Epithelial cell of esophagus (primary cell): ENCODE measurements at regions not wholly inside any gene's neighbourhood (a gene's known extent, or its start where the extent isn't known, plus 50 kb on each side); places are given as distances from the start of the nearest gene placed in this dataset.

Experiments used
- DNase-seq: peaks from one replicate; pipeline ENCODE4 v3.0.0; 2010; ENCODE audit warnings: low read depth
- H3K4me3 ChIP-seq: 2 replicates; pipeline ENCODE4 v1.5.1; 2011; ENCODE audit warnings: mild to moderate bottlenecking, low read length, control low read depth
- TF ChIP-seq, protein P1 (sequence below): IDR thresholded peaks from 2 replicates; pipeline ENCODE4 v1.5.1; 2011; ENCODE audit warnings: low read depth, mild to moderate bottlenecking, low read length, control low read depth, inconsistent platforms; ENCODE audit not compliant: insufficient read depth; ENCODE audit errors: missing control alignments

DNA sequence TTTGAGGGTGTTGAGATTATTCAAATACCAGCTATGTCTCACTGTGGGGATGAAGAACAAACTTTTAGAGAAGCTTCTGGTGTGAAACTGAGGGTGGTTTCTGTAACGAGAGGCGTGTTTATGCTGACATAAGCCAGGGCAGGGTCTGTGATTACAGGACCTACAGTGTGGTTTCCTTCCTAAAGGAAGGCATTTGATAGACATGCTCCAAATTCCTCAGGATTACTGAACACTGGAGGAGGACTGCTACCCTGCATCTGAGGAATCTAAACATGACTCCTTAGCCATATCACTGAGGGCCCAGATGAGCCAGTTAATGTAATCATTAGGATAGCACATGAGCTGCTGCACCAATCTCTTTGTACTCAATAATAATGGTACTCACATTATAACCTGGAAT is 328.4 kb upstream of the UMPS start:
- TF ChIP-seq, protein P1, sequence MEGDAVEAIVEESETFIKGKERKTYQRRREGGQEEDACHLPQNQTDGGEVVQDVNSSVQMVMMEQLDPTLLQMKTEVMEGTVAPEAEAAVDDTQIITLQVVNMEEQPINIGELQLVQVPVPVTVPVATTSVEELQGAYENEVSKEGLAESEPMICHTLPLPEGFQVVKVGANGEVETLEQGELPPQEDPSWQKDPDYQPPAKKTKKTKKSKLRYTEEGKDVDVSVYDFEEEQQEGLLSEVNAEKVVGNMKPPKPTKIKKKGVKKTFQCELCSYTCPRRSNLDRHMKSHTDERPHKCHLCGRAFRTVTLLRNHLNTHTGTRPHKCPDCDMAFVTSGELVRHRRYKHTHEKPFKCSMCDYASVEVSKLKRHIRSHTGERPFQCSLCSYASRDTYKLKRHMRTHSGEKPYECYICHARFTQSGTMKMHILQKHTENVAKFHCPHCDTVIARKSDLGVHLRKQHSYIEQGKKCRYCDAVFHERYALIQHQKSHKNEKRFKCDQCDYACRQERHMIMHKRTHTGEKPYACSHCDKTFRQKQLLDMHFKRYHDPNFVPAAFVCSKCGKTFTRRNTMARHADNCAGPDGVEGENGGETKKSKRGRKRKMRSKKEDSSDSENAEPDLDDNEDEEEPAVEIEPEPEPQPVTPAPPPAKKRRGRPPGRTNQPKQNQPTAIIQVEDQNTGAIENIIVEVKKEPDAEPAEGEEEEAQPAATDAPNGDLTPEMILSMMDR, result no peak
- no peak for DNase-seq

GRCh38 chr3:124402791-124403190 is 327.5 kb upstream of the UMPS start:
- no peak overlapping the region for H3K4me3 ChIP-seq
- TF ChIP-seq, protein P1, result no peak
- DNase-seq, result no peak

More for the DNA sequence above, 328.4 kb upstream of the UMPS start:
- no peak overlapping the region for H3K4me3 ChIP-seq

GRCh38 chr3:124404621-124405020 is 325.6 kb upstream of the UMPS start:
- H3K4me3 ChIP-seq, result no peak overlapping the region
- DNase-seq, result no peak
- TF ChIP-seq, protein P1, result no peak

- DNase-seq, result no peak
- H3K4me3 ChIP-seq, result no peak overlapping the region
- TF ChIP-seq, protein P1, result no peak
Observed at GRCh38 chr3:124407260-124407659, 323.0 kb upstream of the UMPS start.

GRCh38 chr3:124409650-124410275 is 320.5 kb upstream of the UMPS start:
- TF ChIP-seq, protein P1, result no peak
- peak; percentile 57 for DNase-seq

GRCh38 chr3:124410471-124410870 is 319.8 kb upstream of the UMPS start:
- DNase-seq, result peak; percentile 61
- TF ChIP-seq, protein P1, result no peak

More at GRCh38 chr3:124409650-124410275, 320.5 kb upstream of the UMPS start:
- no peak overlapping the region for H3K4me3 ChIP-seq

GRCh38 chr3:124411728-124412127 is 318.5 kb upstream of the UMPS start:
- TF ChIP-seq, protein P1, result no peak
- H3K4me3 ChIP-seq, result no peak overlapping the region
- DNase-seq, result no peak

More at GRCh38 chr3:124410471-124410870, 319.8 kb upstream of the UMPS start:
- H3K4me3 ChIP-seq, result no peak overlapping the region
